ENCODE measurements at regions not wholly inside any gene's neighbourhood (a gene's known extent, or its start where the extent isn't known, plus 50 kb on each side); places are given as distances from the start of the nearest gene placed in this dataset.

DNA sequence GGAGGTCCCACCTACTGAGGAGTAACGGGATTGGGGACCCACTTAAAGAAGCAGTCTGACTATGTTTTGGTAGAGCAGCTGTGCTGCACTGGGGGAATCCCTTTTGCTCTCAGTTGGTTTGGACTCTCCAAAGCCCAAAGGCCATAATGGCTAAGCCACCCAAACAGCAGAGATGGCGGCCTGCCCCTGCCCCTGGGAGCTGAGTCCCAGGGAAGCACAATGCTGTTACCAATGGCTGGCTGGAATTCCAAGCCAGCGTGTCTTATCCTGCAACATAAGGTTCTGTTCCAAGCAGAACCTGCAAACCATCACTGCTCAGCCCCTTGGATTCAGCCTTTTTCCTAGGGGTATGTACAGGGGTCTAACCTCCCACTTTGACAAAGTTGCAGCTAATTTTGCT, 53.7 kb upstream of the GNAT3 start:
- POLR2A ChIA-PET (ENCODE audit: partially characterized antibody) = no interaction called here
- H3K4me3 ChIP-seq (ENCODE audit: extremely low read depth in 1 of 4, insufficient read depth in 2 of 4, low read depth in 3 of 4, low read length in 4 of 4) = no peak overlapping the region
- WGBS, 2 experiments (ENCODE audit: extremely low coverage in 1 of 2, insufficient coverage in 1 of 2, insufficient read length in 1 of 2, insufficient replicate concordance in 2 of 2, low coverage in 1 of 2, low lambda C conversion rate in 2 of 2, missing lambda C conversion rate in 1 of 2) = 92% methylated on average over 3 of the region's 3 CpGs; no CpG with 5 or more reads in 1 of the 2 experiments
- DNase-seq (ENCODE audit: low read depth in 1 of 2, low spot score in 2 of 2) (no peak), FAIRE-seq (no peak)
- H4K5ac ChIP-seq (ENCODE audit: insufficient read length, low read depth, low read length) = no peak overlapping the region
- H4K20me1 ChIP-seq (replicated peaks in 1 of 2; ENCODE audit: control insufficient read depth in 1 of 2, insufficient read depth in 2 of 2, low read length in 2 of 2) = no peaks in the 10 kb centered on the region
- H2BK12ac ChIP-seq (ENCODE audit: low read depth, low read length) = no peak overlapping the region
- H3K23me2 ChIP-seq (ENCODE audit: low read depth, low read length) = no peaks in the 10 kb centered on the region
- H3K56ac ChIP-seq (replicated peaks; ENCODE audit: insufficient read length, low read depth, low read length) = no peak overlapping the region
- H4K8ac ChIP-seq (ENCODE audit: extremely low read depth, insufficient read depth, low read length) = no peak overlapping the region
- no peak overlapping the region for H2BK15ac ChIP-seq (ENCODE audit: low read length)
- H3K36me3 ChIP-seq (ENCODE audit: control insufficient read depth in 2 of 4, insufficient read depth in 4 of 4, low read length in 3 of 4) = no peaks in the 10 kb centered on the region
- no peak overlapping the region for H3K23ac ChIP-seq (ENCODE audit: insufficient read length)
- no peak overlapping the region for H3K4me2 ChIP-seq (ENCODE audit: insufficient read depth in 1 of 2, low read depth in 2 of 2, low read length in 2 of 2)
- H3K79me1 ChIP-seq (ENCODE audit: low read depth, low read length) = no peaks in the 10 kb centered on the region
- no peak overlapping the region for H3K9ac ChIP-seq (replicated peaks in 1 of 4; ENCODE audit: extremely low read depth in 1 of 4, low read depth in 3 of 4, low read length in 3 of 4)
- no peak overlapping the region for H3K18ac ChIP-seq (ENCODE audit: extremely low read depth, low read length)
- CTCF ChIA-PET (ENCODE audit: partially characterized antibody) = interaction anchor here (0.6 kb wide), 1 partner anchor 1606 kb away, joined by 3 read pairs; no protein-coding TSS in a partner anchor
- H3K79me2 ChIP-seq (ENCODE audit: control insufficient read depth in 1 of 2, insufficient read depth in 2 of 2, low read length in 2 of 2) = no peaks in the 10 kb centered on the region
- H2BK120ac ChIP-seq (replicated peaks; ENCODE audit: low read depth, low read length) = no peak overlapping the region
- H3K27me3 ChIP-seq (replicated peaks in 1 of 4; ENCODE audit: control insufficient read depth in 3 of 4, extremely low read depth in 1 of 4, insufficient read depth in 3 of 4, low read length in 3 of 4) = no peaks in the 10 kb centered on the region
- TF ChIP-seq JUND (IDR thresholded peaks at IDR 0.05; ENCODE audit: low read length) = no peak
- no peak for TF ChIP-seq SIRT6 (IDR thresholded peaks at IDR 0.05; ENCODE audit: low read length)
- TF ChIP-seq, protein P1, sequence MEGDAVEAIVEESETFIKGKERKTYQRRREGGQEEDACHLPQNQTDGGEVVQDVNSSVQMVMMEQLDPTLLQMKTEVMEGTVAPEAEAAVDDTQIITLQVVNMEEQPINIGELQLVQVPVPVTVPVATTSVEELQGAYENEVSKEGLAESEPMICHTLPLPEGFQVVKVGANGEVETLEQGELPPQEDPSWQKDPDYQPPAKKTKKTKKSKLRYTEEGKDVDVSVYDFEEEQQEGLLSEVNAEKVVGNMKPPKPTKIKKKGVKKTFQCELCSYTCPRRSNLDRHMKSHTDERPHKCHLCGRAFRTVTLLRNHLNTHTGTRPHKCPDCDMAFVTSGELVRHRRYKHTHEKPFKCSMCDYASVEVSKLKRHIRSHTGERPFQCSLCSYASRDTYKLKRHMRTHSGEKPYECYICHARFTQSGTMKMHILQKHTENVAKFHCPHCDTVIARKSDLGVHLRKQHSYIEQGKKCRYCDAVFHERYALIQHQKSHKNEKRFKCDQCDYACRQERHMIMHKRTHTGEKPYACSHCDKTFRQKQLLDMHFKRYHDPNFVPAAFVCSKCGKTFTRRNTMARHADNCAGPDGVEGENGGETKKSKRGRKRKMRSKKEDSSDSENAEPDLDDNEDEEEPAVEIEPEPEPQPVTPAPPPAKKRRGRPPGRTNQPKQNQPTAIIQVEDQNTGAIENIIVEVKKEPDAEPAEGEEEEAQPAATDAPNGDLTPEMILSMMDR (IDR thresholded peaks at IDR 0.05; ENCODE audit: control extremely low read depth in 1 of 3, insufficient read depth in 1 of 3, low read depth in 1 of 3, low read length in 3 of 3) = no peak
- no peaks in the 10 kb centered on the region for H3K9me3 ChIP-seq (ENCODE audit: insufficient read depth in 2 of 2, low read depth in 1 of 2, low read length in 1 of 2)
- no peak overlapping the region for H3K4ac ChIP-seq (replicated peaks; ENCODE audit: insufficient read length, low read depth, low read length)
- no peaks in the 10 kb centered on the region for H3K4me1 ChIP-seq (replicated peaks in 1 of 4; ENCODE audit: control insufficient read depth in 3 of 4, insufficient read depth in 4 of 4, low read length in 3 of 4)
- no peak overlapping the region for H2AFZ ChIP-seq (ENCODE audit: low read length)
- no peak overlapping the region for H3K14ac ChIP-seq (ENCODE audit: insufficient read length)
- H2BK5ac ChIP-seq (ENCODE audit: low read depth, low read length) = no peak overlapping the region
- no peak overlapping the region for H2AK5ac ChIP-seq (ENCODE audit: low read depth, low read length)
- H4K91ac ChIP-seq (replicated peaks; ENCODE audit: insufficient read length, low read length) = no peak overlapping the region
- H2BK20ac ChIP-seq (ENCODE audit: low read length) = no peak overlapping the region
- no peak overlapping the region for H3K27ac ChIP-seq (ENCODE audit: low read depth, low read length)

Data from H1 (cell line).